Activated B cell treated with CpG ODN at 0.5 μM for 24 hours (primary cell): ENCODE measurements at regions not wholly inside any gene's neighbourhood (a gene's known extent, or its start where the extent isn't known, plus 50 kb on each side); places are given as distances from the start of the nearest gene placed in this dataset.

Experiments used
- ATAC-seq: fragments of 200-7000 bp; cut with Tn5 transposase; one replicate; pipeline ENCODE4 v1.10.0; 2021; ENCODE audit warnings: low read depth, mild to moderate bottlenecking, moderate library complexity
- CTCF ChIA-PET: fragments of 350-600 bp; sonication (Branson Sonifier 250); formaldehyde crosslinking; loops from one replicate; lab custom pipeline; 2021; ENCODE audit warnings: antibody characterized with exemption; lab: Charles Lee
- POLR2A ChIA-PET: fragments of 350-600 bp; sonication (Branson Sonifier 250); formaldehyde crosslinking; loops from one replicate; lab custom pipeline; 2021; ENCODE audit warnings: antibody characterized with exemption; lab: Charles Lee
- DNase-seq: peaks from one replicate; pipeline ENCODE4 v3.0.0; 2022
- H3K27ac Mint-ChIP-seq: one replicate; pipeline ENCODE4 v1.8.0; 2020; ENCODE audit warnings: mixed read lengths
- H3K27me3 Mint-ChIP-seq: one replicate; pipeline ENCODE4 v1.8.0; 2021; ENCODE audit warnings: mixed read lengths
- H3K36me3 Mint-ChIP-seq: one replicate; pipeline ENCODE4 v1.8.0; 2021; ENCODE audit warnings: low read depth, mixed read lengths
- H3K4me1 Mint-ChIP-seq: one replicate; pipeline ENCODE4 v1.8.0; 2021; ENCODE audit warnings: mixed read lengths
- H3K4me3 Mint-ChIP-seq: one replicate; pipeline ENCODE4 v1.8.0; 2020; ENCODE audit warnings: mild to moderate bottlenecking, mixed read lengths
- H3K9me3 Mint-ChIP-seq: one replicate; pipeline ENCODE4 v1.8.0; 2020; ENCODE audit warnings: mixed read lengths
- intact Hi-C: fragments of 100-400 bp; cut with micrococcal nuclease; formaldehyde crosslinking; loops from one replicate; pipeline ENCODE4 v1.15.1; 2024
- TF ChIP-seq, protein P1 (sequence below): fragments of 200-600 bp; IDR thresholded peaks from one replicate; pipeline ENCODE4 v1.8.0; 2022; ENCODE audit warnings: antibody characterized with exemption, mild to moderate bottlenecking

GRCh38 chrX:45372151-45372550 lies 171.5 kb upstream of the DIPK2B start:
- DNase-seq (no peak), ATAC-seq (no peak)
- POLR2A ChIA-PET, result no interaction called here
- Mint-ChIP-seq H3K36me3 (no peaks in the 10 kb centered on the region), H3K9me3 (peaks cover 14% of the 10 kb centered on the region), H3K4me3 (no peak overlapping the region), H3K27ac (no peak overlapping the region), H3K27me3 (peaks cover 4% of the 10 kb centered on the region), H3K4me1 (no peaks in the 10 kb centered on the region)
- CTCF ChIA-PET, result no interaction called here
- TF ChIP-seq, protein P1, sequence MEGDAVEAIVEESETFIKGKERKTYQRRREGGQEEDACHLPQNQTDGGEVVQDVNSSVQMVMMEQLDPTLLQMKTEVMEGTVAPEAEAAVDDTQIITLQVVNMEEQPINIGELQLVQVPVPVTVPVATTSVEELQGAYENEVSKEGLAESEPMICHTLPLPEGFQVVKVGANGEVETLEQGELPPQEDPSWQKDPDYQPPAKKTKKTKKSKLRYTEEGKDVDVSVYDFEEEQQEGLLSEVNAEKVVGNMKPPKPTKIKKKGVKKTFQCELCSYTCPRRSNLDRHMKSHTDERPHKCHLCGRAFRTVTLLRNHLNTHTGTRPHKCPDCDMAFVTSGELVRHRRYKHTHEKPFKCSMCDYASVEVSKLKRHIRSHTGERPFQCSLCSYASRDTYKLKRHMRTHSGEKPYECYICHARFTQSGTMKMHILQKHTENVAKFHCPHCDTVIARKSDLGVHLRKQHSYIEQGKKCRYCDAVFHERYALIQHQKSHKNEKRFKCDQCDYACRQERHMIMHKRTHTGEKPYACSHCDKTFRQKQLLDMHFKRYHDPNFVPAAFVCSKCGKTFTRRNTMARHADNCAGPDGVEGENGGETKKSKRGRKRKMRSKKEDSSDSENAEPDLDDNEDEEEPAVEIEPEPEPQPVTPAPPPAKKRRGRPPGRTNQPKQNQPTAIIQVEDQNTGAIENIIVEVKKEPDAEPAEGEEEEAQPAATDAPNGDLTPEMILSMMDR, result no peak
- intact Hi-C loops, result no loop called here

DNA sequence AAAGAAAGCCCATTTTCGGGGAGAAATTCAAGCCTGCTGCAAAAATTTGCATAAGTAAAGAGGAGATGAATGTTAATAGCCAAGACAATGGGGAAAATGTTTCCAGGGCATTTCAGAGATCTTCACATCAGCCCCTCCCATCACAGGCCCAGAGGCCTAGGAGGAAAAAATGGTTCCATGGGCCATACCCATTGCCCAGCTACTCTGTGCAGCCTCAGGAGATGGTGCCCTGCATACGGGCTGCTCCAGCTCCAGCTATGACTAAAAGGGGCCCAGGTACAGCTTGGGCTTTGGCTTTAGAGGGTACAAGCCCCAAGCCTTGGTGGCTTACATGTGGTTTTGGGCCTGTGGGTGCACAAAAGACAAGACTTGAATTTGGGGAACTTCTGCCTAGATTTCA lies 168.0 kb upstream of the DIPK2B start:
- peaks cover 12% of the 10 kb centered on the region for H3K9me3 Mint-ChIP-seq
- no peak for DNase-seq
- POLR2A ChIA-PET, result no interaction called here
- TF ChIP-seq, protein P1, result no peak
- no peak overlapping the region for H3K4me3 Mint-ChIP-seq
- H3K4me1 Mint-ChIP-seq, result no peaks in the 10 kb centered on the region
- H3K27me3 Mint-ChIP-seq, result peaks cover 4% of the 10 kb centered on the region
- CTCF ChIA-PET, result no interaction called here
- no peaks in the 10 kb centered on the region for H3K36me3 Mint-ChIP-seq
- intact Hi-C loops, result no loop called here
- H3K27ac Mint-ChIP-seq, result no peak overlapping the region
- no peak for ATAC-seq

DNA sequence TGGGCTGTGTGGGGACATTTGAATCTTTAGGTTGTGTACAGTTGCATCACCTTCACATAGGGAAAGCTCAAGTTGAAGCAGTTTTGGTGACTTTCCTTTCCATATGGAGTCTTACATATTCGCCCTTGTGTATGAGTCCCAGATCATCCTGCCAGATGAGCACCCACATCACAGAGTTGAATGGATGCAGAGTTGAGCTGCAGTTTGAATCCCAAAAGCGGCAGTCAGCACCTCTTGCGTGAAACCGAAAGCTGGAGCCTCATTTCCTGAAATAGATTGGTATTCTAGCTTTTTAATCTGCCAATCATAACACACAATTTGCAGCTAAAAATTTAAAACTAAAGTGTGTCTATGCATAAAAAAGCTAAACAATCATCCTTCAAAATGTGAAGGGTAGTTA lies 162.9 kb upstream of the DIPK2B start:
- intact Hi-C loops, result no loop called here
- H3K9me3 Mint-ChIP-seq, result peaks cover 7% of the 10 kb centered on the region
- H3K36me3 Mint-ChIP-seq, result no peaks in the 10 kb centered on the region
- H3K4me1 Mint-ChIP-seq, result no peaks in the 10 kb centered on the region
- CTCF ChIA-PET, result no interaction called here
- ATAC-seq (no peak), DNase-seq (no peak)
- POLR2A ChIA-PET, result no interaction called here
- H3K27me3 Mint-ChIP-seq, result no peaks in the 10 kb centered on the region
- no peak overlapping the region for H3K27ac Mint-ChIP-seq
- TF ChIP-seq, protein P1, result no peak
- H3K4me3 Mint-ChIP-seq, result no peak overlapping the region

GRCh38 chrX:45360571-45360970 lies 159.9 kb upstream of the DIPK2B start:
- intact Hi-C loops, result no loop called here
- Mint-ChIP-seq H3K4me1 (no peaks in the 10 kb centered on the region), H3K27me3 (no peaks in the 10 kb centered on the region), H3K27ac (no peak overlapping the region), H3K9me3 (no peaks in the 10 kb centered on the region), H3K36me3 (no peaks in the 10 kb centered on the region), H3K4me3 (no peak overlapping the region)
- ATAC-seq (no peak), DNase-seq (no peak)
- TF ChIP-seq, protein P1, result no peak
- CTCF ChIA-PET, result no interaction called here
- POLR2A ChIA-PET, result no interaction called here

DNA sequence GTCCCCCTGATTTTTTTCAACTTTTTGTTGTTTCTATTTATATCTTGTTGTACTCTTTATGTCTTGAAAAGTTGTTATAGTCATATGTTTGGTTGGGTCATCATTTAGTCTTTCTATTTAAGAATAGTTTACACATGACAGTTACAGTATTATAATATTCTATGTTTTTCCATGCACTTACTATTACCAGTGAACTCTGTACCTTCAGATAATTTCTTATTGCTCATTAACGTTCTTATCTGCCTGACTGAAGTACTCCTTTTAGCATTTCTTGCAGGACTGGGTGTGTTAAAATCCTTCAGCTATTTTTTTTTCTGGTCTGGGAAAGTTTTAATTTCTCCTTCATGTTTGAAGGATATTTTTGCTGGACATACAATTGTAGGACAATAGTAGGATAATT lies 157.7 kb upstream of the DIPK2B start:
- ChIA-PET POLR2A (no interaction called here), CTCF (no interaction called here)
- intact Hi-C loops, result no loop called here
- no peak for ATAC-seq
- no peak overlapping the region for H3K27ac Mint-ChIP-seq
- H3K9me3 Mint-ChIP-seq, result no peaks in the 10 kb centered on the region
- no peaks in the 10 kb centered on the region for H3K4me1 Mint-ChIP-seq
- H3K4me3 Mint-ChIP-seq, result no peak overlapping the region
- TF ChIP-seq, protein P1, result no peak
- H3K27me3 Mint-ChIP-seq, result no peaks in the 10 kb centered on the region
- no peaks in the 10 kb centered on the region for H3K36me3 Mint-ChIP-seq
- no peak for DNase-seq
